ENCODE measurements at regions not wholly inside any gene's neighbourhood (a gene's known extent, or its start where the extent isn't known, plus 50 kb on each side); places are given as distances from the start of the nearest gene placed in this dataset.

DNA sequence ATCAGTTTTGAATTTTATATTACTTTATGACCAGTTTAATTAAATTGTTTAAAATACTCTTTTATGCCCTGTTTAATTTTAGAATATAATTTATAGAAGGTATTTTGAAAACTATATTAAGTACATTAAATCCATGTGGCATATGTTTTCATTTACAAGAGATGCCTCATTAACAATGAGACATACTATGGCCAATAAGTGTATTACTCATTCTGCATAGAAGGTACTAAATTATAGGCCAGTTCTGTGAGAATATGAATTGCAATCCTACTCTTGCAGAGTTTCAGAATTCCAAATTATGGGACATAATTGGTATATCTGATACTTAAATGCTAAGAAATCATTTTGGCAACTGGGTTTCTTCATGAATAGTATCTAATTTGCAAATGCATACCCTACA lies 951.1 kb downstream of the FAT4 start:
- Histone ChIP-seq H3K27me3 (ENCODE audit: control insufficient read depth, insufficient read depth, low read length) (no peaks in the 10 kb centered on the region), H3K4me1 (ENCODE audit: control insufficient read depth in 2 of 3, insufficient read depth in 2 of 3, low read depth in 1 of 3, low read length in 3 of 3) (no peaks in the 10 kb centered on the region), H3K9ac (ENCODE audit: low read length in 3 of 3) (no peak overlapping the region), H3K27ac (ENCODE audit: low read depth in 2 of 2, low read length in 2 of 2) (no peak overlapping the region), H3K36me3 (ENCODE audit: control insufficient read depth in 2 of 3, insufficient read depth in 3 of 3, low read length in 3 of 3) (no peaks in the 10 kb centered on the region), H3K4me3 (ENCODE audit: low read length in 3 of 3) (no peak overlapping the region), H3K9me3 (ENCODE audit: control insufficient read depth in 2 of 3, insufficient read depth in 1 of 3, low read length in 3 of 3) (no peaks in the 10 kb centered on the region)
- intact Hi-C loops (cut with DNase I), result no loop called here
- peak; percentile 29 for FAIRE-seq
- TF ChIP-seq CTCF (IDR thresholded peaks at IDR 0.05; ENCODE audit: borderline replicate concordance, extremely low read depth, insufficient read depth), result no peak
- DNase-seq, result no peak

GRCh38 chr4:126267689-126268088 lies 952.9 kb downstream of the FAT4 start:
- TF ChIP-seq CTCF (IDR thresholded peaks at IDR 0.05; ENCODE audit: borderline replicate concordance, extremely low read depth, insufficient read depth), result no peak
- H3K9ac ChIP-seq (ENCODE audit: low read length in 3 of 3), result no peak overlapping the region
- no peaks in the 10 kb centered on the region for H3K9me3 ChIP-seq (ENCODE audit: control insufficient read depth in 2 of 3, insufficient read depth in 1 of 3, low read length in 3 of 3)
- H3K4me3 ChIP-seq (ENCODE audit: low read length in 3 of 3), result no peak overlapping the region
- FAIRE-seq, result no peak
- DNase-seq, result no peak
- H3K4me1 ChIP-seq (ENCODE audit: control insufficient read depth in 2 of 3, insufficient read depth in 2 of 3, low read depth in 1 of 3, low read length in 3 of 3), result no peaks in the 10 kb centered on the region
- intact Hi-C loops (cut with DNase I), result no loop called here
- H3K27me3 ChIP-seq (ENCODE audit: control insufficient read depth, insufficient read depth, low read length), result no peaks in the 10 kb centered on the region
- H3K27ac ChIP-seq (ENCODE audit: low read depth in 2 of 2, low read length in 2 of 2), result no peak overlapping the region
- no peaks in the 10 kb centered on the region for H3K36me3 ChIP-seq (ENCODE audit: control insufficient read depth in 2 of 3, insufficient read depth in 3 of 3, low read length in 3 of 3)

DNA sequence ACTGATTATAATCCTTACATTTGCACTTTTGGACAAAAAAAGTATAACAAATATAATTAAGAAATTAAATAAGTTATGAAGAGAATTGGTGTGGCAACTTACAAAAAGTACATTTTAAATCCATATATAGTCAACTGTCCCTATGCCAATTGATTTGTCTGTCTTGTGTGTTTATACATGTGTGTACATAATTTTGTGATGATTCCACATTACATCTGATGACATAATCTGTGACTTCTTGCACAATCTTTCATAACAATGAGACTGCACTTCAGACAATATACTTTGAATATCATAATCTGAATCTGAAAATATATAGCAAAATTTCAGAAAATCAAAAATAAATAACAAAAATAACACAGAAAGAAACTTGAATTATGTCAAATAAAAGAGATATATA lies 953.4 kb downstream of the FAT4 start:
- H3K9me3 ChIP-seq (ENCODE audit: control insufficient read depth in 2 of 3, insufficient read depth in 1 of 3, low read length in 3 of 3), result no peaks in the 10 kb centered on the region
- intact Hi-C loops (cut with DNase I), result no loop called here
- no peaks in the 10 kb centered on the region for H3K36me3 ChIP-seq (ENCODE audit: control insufficient read depth in 2 of 3, insufficient read depth in 3 of 3, low read length in 3 of 3)
- no peak overlapping the region for H3K27ac ChIP-seq (ENCODE audit: low read depth in 2 of 2, low read length in 2 of 2)
- H3K27me3 ChIP-seq (ENCODE audit: control insufficient read depth, insufficient read depth, low read length), result no peaks in the 10 kb centered on the region
- no peak overlapping the region for H3K4me3 ChIP-seq (ENCODE audit: low read length in 3 of 3)
- no peak overlapping the region for H3K9ac ChIP-seq (ENCODE audit: low read length in 3 of 3)
- H3K4me1 ChIP-seq (ENCODE audit: control insufficient read depth in 2 of 3, insufficient read depth in 2 of 3, low read depth in 1 of 3, low read length in 3 of 3), result no peaks in the 10 kb centered on the region
- DNase-seq, result no peak
- no peak for FAIRE-seq
- TF ChIP-seq CTCF (IDR thresholded peaks at IDR 0.05; ENCODE audit: borderline replicate concordance, extremely low read depth, insufficient read depth), result no peak

- H3K36me3 ChIP-seq (ENCODE audit: control insufficient read depth in 2 of 3, insufficient read depth in 3 of 3, low read length in 3 of 3), result no peaks in the 10 kb centered on the region
- no peak for TF ChIP-seq CTCF (IDR thresholded peaks at IDR 0.05; ENCODE audit: borderline replicate concordance, extremely low read depth, insufficient read depth)
- H3K27me3 ChIP-seq (ENCODE audit: control insufficient read depth, insufficient read depth, low read length), result no peaks in the 10 kb centered on the region
- no peak for FAIRE-seq
- no peak overlapping the region for H3K27ac ChIP-seq (ENCODE audit: low read depth in 2 of 2, low read length in 2 of 2)
- no peak overlapping the region for H3K9ac ChIP-seq (ENCODE audit: low read length in 3 of 3)
- H3K9me3 ChIP-seq (ENCODE audit: control insufficient read depth in 2 of 3, insufficient read depth in 1 of 3, low read length in 3 of 3), result no peaks in the 10 kb centered on the region
- H3K4me3 ChIP-seq (ENCODE audit: low read length in 3 of 3), result no peak overlapping the region
- intact Hi-C loops (cut with DNase I), result no loop called here
- DNase-seq, result no peak
- H3K4me1 ChIP-seq (ENCODE audit: control insufficient read depth in 2 of 3, insufficient read depth in 2 of 3, low read depth in 1 of 3, low read length in 3 of 3), result no peaks in the 10 kb centered on the region
Measured at GRCh38 chr4:126269106-126269505, 954.4 kb downstream of the FAT4 start.

Measured in kidney (tissue), 13 donors.